GM19023 (cell line): ENCODE measurements at regions not wholly inside any gene's neighbourhood (a gene's known extent, or its start where the extent isn't known, plus 50 kb on each side); places are given as distances from the start of the nearest gene placed in this dataset.
"Not testable (repeated sequence)": the region's sequence is repeated elsewhere in the genome, so short reads cannot be mapped to it uniquely, and the experiment has no call there.

Experiments used
- ATAC-seq: cut with Tn5 transposase; IDR thresholded peaks from one replicate; pipeline ENCODE4 v1.9.1; 2021; ENCODE audit warnings: mild to moderate bottlenecking, moderate library complexity; ENCODE audit not compliant: unreplicated experiment

DNA sequence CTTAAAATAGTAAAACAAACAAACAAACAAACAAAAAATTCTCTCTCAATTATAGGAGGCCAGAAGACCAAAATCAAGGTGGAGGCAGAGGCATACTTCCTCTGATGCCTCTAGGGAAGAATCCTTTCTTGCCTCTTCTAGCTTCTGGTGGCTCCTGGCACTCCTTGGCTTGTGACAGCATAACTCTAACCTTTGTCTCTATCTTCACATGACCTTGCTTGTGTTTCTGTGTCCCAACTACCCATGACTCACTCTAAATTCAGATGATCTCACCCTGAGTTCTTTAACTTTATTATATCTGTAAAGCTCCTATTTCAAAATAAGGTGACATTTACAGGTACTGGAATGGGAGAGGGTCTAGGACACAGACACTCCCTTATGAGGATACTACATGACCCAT, 88.3 kb upstream of the ANTXRL start:
- ATAC-seq, result no peak

GRCh38 chr10:46202405-46202804, 84.4 kb upstream of the ANTXRL start:
- ATAC-seq, result not testable (repeated sequence)

- not testable (repeated sequence) for ATAC-seq
These were observed 82.2 kb upstream of the ANTXRL start for GRCh38 chr10:46204482-46205102.

- not testable (repeated sequence) for ATAC-seq
These were observed 76.4 kb upstream of the ANTXRL start for GRCh38 chr10:46210427-46210826.

- ATAC-seq, result no peak
These were observed 71.4 kb upstream of the ANTXRL start for GRCh38 chr10:46215426-46215825.

DNA sequence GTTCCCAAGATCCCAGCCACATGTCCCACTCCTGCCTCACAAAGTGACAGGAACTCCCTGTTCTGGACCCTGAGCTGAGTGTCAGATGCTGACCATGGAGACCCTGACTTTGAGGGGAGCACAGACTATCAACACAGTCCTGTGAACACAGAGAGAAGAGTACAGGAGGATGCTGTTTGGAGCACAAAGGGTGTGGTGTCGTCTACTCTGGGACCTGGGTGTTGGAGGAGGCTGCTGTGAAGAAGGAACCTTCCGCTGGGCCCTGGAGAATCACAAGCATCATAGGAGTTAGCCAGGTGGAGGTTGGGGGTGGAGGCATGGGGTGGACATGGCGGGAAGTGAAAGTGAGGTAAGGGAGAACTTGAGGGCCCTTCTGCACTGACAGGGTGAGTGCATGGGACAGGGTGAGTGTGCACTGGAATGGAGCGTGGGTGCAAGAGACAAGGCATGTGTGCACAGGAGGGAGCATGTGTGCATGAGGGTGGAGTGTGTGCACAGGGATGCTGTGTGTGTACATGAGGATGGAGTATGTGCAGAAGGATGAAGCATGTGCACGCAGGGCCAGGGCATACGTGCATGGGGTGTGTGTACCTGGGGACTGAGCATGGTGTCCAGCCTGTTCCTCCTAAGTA, 70.7 kb upstream of the ANTXRL start:
- ATAC-seq, result no peak

GRCh38 chr10:46216836-46217751, 69.7 kb upstream of the ANTXRL start:
- ATAC-seq, result no peak

GRCh38 chr10:46217752-46218453, 68.9 kb upstream of the ANTXRL start:
- no peak for ATAC-seq

- ATAC-seq, result no peak
These were observed 67.9 kb upstream of the ANTXRL start for GRCh38 chr10:46218921-46219320.

- not testable (repeated sequence) for ATAC-seq
These were observed 67.3 kb upstream of the ANTXRL start for GRCh38 chr10:46219431-46219990.

- no peak for ATAC-seq
These were observed 66.6 kb upstream of the ANTXRL start for GRCh38 chr10:46220187-46220586.

DNA sequence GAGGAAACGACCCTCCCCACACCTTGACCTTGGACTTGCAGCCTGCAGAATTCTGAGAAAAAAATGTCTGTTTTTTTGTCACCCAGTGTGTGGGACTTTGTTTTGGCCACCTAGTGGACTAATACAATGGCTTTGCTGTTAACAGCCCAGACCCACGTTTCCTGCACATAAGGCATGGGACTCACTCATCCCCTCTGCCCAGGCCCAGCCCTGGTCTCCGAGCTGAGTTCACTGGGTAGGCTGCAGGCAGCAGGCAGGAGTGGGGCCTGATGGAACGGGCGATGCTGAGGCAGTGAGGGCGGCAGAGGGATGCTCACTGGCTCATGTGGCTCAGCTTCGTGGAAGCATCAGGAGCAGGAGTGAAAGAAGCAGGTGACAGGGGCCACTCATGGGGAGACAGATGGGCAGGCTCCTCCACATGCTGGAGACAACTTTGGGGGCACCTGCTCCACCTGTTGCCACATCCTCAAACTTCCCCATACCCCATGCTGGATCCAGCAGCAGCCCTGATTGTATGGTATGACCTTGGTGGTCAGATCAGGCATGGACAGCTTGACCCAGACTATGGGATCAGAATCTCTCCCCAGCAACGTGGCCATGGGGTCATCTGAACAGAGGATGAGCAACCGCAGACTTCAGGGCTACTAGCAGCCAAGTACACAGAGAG, 65.8 kb upstream of the ANTXRL start:
- ATAC-seq, result no peak

DNA sequence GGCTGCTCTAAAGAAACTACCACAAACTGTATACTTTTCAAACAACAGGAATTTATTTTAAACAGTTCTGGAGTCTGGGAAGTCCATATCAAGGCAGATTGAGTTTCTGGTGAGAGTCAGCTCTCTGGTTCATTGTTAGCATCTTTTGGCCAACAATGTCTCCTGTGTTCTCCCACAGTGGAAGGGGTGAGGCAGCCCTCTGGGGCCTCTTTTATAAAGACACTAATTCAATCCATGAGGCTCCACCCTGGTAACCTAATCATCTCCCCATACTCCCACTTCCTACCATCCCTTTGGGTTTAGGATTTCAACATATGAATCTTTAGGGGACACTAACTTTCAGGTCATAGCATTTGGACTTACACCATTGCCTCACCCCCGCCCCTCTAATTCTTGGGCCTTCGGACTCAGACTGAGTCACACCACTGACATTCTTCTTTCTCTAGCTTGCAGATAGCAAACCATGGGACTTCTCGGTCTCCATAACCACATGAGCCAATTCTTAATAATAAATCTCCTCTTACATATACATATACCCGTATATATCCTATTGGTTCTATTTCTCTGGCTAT, 64.3 kb upstream of the ANTXRL start:
- no peak for ATAC-seq

DNA sequence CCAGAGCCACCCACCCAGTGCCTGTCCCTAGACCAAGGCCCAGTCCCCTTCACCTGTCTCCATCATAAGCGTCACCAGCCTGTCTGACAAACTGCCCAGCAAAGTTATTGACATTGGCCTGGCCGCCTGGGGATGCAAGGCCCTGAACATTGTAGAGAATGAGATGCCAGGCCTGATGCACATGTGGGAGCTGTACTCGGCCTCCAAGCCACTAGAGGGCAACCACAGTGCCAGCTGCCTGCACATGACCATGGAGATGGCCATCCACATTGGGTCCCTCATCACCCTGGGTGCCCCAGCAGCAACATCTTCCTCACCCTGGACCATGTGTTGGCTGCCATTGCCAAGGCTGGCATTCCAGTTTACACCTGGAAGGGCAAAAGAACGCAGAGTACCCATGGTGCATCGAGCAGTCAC, 63.7 kb upstream of the ANTXRL start:
- ATAC-seq, result no peak

GRCh38 chr10:46223626-46224413, 63.0 kb upstream of the ANTXRL start:
- no peak for ATAC-seq

DNA sequence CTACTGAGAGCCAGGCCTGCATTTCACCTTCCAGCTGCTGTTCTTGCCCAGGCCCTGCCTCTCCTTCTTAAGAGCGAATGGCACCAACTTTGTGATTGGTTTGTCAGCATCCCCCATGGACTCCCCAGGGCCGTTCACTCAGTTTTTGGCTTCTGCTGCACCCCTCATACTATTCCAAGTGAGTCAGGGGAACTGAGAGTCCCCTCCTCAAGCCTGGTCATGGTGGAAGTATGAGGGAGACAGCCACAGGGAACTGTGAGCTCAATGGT, 62.4 kb upstream of the ANTXRL start:
- no peak for ATAC-seq

GRCh38 chr10:46225597-46225996, 61.2 kb upstream of the ANTXRL start:
- ATAC-seq, result no peak

- no peak for ATAC-seq
These were observed 60.6 kb upstream of the ANTXRL start for GRCh38 chr10:46226232-46226631.

- no peak for ATAC-seq
These were observed 59.8 kb upstream of the ANTXRL start for GRCh38 chr10:46226900-46227558.
